ENCODE measurements at regions not wholly inside any gene's neighbourhood (a gene's known extent, or its start where the extent isn't known, plus 50 kb on each side); places are given as distances from the start of the nearest gene placed in this dataset.

DNA sequence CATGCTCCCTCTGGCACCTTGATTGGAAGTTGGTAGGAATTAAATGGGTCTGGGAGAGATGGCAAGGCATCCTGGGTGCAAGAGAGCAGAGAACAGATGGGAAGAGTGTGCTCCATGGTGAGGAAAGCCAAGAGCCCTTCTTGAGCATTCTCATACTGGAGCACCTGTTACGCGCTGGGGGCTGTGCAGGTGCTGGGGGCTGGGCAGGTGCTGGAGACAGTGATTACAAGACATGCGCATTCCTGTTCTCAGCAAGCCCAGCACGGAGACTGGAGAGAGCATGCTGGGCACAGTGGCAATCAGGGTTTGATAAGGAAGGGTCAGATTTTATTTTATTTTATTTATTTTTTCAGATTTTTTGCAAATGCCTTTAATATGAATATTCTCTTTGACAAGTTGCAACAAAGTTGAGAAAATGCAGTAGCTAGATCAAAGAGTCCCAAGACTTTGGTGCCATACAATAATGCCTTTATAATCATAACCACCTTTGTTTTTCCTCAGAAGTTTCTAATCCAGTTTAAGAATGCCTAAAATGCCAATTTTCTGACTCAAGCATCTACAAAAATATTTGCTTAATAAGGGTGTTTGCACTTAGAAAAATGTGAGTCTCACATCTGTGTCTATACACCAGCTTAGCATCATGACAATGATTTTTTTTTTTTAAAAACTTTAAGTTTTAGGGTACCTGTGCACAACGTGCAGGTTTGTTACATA lies 193.3 kb downstream of the RNF152 start:
- DNase-seq (ENCODE audit: low read depth) = no peak
- TF ChIP-seq, protein P1, sequence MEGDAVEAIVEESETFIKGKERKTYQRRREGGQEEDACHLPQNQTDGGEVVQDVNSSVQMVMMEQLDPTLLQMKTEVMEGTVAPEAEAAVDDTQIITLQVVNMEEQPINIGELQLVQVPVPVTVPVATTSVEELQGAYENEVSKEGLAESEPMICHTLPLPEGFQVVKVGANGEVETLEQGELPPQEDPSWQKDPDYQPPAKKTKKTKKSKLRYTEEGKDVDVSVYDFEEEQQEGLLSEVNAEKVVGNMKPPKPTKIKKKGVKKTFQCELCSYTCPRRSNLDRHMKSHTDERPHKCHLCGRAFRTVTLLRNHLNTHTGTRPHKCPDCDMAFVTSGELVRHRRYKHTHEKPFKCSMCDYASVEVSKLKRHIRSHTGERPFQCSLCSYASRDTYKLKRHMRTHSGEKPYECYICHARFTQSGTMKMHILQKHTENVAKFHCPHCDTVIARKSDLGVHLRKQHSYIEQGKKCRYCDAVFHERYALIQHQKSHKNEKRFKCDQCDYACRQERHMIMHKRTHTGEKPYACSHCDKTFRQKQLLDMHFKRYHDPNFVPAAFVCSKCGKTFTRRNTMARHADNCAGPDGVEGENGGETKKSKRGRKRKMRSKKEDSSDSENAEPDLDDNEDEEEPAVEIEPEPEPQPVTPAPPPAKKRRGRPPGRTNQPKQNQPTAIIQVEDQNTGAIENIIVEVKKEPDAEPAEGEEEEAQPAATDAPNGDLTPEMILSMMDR (IDR thresholded peaks at IDR 0.05; ENCODE audit: insufficient read depth, low read depth, low read length, missing control alignments) = no peak
- H3K4me3 ChIP-seq (ENCODE audit: low read length) = no peak overlapping the region

GRCh38 chr18:61697306-61697909 lies 195.4 kb downstream of the RNF152 start:
- TF ChIP-seq, protein P1 (IDR thresholded peaks at IDR 0.05; ENCODE audit: insufficient read depth, low read depth, low read length, missing control alignments) = no peak
- no peak for DNase-seq (ENCODE audit: low read depth)
- H3K4me3 ChIP-seq (ENCODE audit: low read length) = no peak overlapping the region

- TF ChIP-seq, protein P1 (IDR thresholded peaks at IDR 0.05; ENCODE audit: insufficient read depth, low read depth, low read length, missing control alignments) = no peak
Observed at GRCh38 chr18:61694236-61694635, 198.6 kb downstream of the RNF152 start.

DNA sequence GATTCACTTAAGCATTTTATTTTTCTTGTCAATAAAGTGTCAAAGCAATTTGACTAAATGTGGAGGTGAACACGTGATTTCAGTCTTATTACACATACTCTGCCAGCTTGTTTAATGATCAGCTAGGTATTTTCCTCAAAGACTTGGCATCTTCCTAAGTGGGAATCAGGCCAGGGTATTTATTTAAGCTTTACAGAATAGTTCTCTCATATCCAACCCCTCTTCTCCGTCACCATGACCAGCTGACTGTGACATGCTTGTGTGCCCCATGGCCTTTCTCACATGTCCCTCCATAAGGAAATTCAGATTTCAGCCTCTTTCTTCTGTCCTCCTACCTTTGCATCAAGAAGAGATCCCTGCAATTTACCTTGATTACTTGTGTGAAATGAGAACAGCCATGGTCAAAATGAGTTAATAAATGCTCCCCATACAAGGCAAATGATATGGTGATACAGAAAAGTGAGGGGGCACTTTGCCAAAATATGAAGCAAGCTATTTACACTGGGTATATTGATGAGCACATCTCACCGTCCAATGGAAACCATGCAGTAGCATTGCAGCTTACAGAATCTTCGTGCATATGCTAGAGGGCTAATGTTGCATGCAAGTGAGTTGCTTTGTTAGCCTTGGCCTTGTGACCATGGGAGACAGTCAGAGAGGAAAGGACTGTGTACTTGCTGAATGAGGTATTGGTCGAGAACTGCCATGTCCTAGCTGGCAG lies 202.2 kb downstream of the RNF152 start:
- TF ChIP-seq, protein P1 (IDR thresholded peaks at IDR 0.05; ENCODE audit: insufficient read depth, low read depth, low read length, missing control alignments) = no peak
- no peak overlapping the region for H3K4me3 ChIP-seq (ENCODE audit: low read length)
- no peak for DNase-seq (ENCODE audit: low read depth)

More at GRCh38 chr18:61694236-61694635, 198.6 kb downstream of the RNF152 start:
- no peak overlapping the region for H3K4me3 ChIP-seq (ENCODE audit: low read length)
- peak; percentile 39 for DNase-seq (ENCODE audit: low read depth)

DNA sequence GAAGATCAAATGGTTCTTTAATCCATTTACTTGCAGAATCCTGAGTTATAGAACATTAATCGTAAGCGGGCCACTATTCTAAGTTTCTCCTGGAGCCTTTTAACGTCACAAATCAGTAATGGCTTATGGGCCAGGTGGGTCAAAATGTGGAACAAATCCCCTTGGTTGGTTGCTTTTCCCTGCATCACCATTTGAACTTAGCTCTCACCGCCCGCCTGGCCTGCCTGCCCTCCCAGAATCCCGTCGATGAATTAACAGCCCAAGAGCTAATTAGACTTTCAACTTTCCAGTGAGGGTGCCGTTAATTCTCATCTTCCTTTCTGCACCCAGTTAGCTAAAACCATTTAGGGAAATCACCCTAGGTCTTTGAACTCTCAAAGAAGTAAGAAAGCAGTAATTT lies 205.5 kb downstream of the RNF152 start:
- TF ChIP-seq, protein P1 (IDR thresholded peaks at IDR 0.05; ENCODE audit: insufficient read depth, low read depth, low read length, missing control alignments) = no peak
- DNase-seq (ENCODE audit: low read depth) = no peak
- H3K4me3 ChIP-seq (ENCODE audit: low read length) = no peak overlapping the region

GRCh38 chr18:61683856-61684255 lies 209.0 kb downstream of the RNF152 start:
- TF ChIP-seq, protein P1 (IDR thresholded peaks at IDR 0.05; ENCODE audit: insufficient read depth, low read depth, low read length, missing control alignments) = no peak
- no peak overlapping the region for H3K4me3 ChIP-seq (ENCODE audit: low read length)
- no peak for DNase-seq (ENCODE audit: low read depth)

Data from epithelial cell of esophagus (primary cell).